HG03457 (cell line): ENCODE measurements at regions not wholly inside any gene's neighbourhood (a gene's known extent, or its start where the extent isn't known, plus 50 kb on each side); places are given as distances from the start of the nearest gene placed in this dataset.

ENCODE experiments used
- ATAC-seq: cut with Tn5 transposase; IDR thresholded peaks from one replicate; pipeline ENCODE4 v1.9.1; 2021; ENCODE audit warnings: moderate number of reproducible peaks; ENCODE audit not compliant: unreplicated experiment

DNA sequence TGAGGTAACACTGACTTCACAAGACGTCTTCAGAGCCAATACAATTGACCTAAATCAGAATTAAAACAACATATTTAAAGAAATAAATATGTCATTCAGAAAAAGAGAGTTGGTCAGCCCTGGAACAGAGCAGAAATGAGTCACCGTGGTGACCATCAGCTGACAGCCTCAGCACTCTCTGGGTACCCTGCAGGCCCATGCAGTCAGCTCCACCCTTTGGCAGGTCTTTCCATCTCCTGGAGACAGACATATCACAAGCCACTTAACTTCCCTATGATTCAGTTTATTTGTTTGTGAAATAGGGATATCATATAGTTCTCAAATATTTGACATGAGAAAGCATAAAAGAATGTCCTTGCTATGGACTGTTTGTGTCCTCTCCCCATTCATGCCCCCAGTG, 151.6 kb upstream of the MEF2C start:
- ATAC-seq = no peak

DNA sequence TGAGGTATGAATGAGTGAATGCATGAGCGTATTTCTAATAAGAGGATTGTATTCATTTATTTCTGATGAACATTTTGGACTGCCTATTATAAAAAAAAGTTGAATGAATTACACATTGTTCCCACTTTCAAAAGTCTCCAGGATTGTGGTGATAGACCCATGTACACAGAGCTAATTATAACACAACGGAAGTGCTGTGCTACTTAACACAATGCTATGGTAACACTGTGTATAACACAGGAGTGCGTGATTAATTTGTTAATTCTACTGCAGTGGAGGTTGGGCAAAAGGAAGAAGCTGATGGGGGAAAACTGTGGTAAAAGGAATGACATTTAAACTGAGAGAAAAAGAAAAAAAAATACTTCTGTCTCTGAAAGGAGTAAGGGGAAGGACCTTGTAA, 147.8 kb upstream of the MEF2C start:
- ATAC-seq = no peak

DNA sequence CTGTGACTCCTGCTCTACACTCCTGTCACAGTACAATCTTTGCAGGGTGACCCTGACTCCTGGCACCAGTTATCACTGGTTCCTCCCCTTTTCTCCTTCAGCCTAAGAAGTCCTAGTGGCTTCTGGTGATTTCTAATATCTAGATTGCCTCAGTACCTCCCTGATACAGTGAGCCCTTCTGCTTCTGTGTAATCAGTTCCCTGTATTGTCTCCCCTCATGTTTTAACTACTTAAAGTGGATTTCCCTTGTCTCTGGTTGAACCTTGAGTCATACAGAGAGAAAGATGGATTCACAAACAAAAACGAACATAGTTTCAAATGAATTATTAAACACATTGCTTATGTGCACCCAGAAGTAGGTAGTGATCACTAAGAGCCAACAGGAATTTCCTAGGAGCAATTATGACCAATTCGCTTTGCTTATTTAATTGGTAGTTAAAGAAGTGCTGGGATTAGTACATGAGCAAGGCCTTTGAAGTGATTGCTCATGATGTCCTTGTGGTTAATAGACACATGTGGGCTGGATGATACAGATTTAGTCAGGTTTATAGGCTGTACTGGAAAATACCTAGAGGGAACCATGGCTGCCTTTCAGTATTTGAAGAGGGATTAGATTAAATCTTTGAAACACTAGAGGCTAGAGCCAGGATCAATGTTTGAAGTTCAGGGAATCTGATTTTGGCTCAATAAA, 145.8 kb upstream of the MEF2C start:
- no peak for ATAC-seq

DNA sequence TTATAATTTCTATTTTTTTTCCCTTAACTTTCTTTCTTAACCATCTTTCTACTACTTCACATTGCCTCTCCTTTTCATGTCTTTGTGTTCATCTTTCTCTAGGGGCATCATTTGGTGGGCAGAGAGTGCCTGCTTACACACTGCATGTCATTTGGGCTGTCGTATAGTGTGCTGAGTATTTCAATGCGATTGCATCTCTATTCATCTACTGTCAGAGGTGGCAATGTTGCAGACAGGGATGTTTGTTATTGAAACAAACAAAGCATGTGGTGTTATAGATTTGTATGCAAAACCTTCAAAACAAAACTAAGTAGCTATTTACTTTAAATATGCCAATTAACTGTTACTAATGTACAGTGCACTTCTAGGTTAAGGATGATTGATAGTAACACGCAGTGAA, 141.1 kb upstream of the MEF2C start:
- ATAC-seq = no peak

DNA sequence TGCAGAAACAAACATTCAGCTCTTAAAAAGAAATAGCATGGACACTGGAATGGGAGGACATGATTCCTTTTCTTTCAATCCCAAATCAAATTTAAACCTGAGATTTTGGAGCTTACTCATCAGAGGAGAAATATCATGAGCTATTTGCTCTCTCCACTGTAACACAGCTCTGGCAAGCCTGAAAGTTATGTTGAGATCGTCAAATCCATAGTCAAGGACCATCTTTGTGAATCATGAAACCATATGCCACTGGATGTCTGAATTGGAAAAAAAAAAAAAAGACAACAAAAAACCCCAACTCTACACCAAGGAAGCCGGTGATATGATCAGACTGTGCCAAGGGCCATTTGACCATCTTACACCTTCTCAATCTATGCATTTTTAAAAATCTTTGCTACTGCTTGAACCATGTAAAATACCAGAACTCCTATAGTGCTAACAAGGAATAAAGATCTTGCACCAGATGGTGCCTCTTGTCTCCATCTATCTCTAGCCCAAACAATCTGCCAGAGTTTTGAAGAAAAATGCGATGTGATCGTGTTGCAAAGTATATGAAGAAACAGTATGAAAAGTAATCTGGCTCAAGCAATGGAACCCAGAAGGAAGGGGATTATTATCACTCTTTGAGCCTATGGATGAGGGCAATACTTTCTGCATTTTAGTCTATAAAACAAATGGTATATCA, 138.1 kb upstream of the MEF2C start:
- ATAC-seq = no peak

DNA sequence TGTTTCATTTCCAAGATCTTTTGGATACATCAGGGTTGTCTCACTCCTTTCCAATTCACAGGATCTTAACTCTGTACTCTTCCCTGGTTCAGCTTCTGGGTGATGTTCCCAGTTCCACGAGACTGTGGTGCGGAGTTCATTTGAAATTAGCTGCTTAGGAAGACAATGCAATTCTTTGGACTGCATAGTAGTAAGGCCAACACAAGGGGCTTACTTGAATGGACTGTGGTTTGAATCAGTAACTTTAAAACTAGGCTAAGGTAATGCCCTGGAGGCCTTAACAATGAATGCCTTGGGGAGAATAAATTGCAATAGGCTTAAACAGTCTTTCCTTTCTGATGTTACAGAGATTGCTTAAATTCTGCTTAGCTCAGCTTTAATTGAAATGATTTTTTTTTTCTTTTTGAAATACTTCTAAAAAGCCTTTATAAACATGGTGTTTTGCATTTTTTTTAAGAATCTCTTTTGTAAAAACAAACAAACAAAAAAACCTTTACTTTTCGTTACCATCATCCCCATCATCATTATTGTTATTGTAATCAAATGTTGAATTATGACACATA, 133.8 kb upstream of the MEF2C start:
- ATAC-seq = no peak

DNA sequence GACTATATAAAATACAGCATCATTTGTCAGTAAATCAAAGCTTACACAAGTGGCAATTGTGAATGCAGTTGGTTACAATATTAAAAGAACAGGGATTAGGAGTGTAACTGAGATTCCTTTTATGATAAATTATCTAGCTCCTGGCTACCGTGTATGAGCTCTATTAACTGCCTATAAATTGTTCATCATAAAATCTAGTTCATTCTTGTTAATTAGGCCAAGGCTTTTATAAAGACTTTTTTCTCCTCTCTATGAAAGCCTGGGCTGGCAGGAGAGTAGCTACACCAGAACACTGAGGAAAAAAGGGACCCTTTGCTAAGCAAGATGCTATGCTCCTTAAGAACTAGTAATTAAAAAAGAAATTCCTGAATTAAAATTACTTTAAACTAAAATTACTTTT, 132.4 kb upstream of the MEF2C start:
- ATAC-seq = no peak

DNA sequence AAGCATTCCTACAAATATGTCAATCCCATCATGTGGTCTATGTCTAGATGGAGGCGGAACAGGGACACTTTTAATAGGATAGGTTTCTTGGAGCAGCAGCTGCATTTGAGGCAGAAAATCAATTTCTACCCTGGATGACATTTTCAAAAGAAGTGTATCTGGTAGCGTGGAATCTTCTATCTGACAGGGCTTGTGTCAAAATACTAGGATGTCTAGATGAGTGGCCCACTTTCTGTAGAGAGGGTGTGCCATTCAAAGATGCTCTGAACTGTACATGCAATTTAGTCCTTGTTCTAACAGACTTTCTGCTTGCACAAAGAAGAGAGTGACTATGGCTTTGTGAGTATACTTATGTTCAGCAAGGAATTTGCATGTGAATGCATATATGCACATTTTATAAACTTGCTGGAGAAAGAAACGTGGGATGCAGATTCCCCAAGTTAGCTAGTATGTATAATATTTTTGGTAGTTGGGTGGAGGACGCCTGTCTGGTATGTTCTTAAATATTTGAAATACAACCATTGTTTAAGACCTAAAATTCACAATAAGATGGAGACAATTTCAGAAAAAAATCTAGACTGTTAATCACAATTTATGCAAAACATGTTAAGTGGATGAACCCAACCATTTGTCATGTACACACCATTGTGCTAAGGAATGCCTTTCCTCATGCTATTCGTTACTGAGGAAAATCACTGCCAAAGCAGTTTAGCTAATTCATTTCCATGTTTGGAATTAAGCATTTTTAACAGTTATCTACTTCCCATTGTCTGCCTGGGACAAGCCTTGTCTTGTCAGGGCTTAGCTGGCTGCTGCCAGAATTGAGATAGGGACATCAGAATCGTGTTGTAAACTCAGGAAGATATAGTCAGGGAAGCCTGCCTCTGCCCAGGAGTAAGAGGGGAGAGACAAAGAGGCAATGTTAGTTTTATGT, 129.1 kb upstream of the MEF2C start:
- ATAC-seq = no peak

DNA sequence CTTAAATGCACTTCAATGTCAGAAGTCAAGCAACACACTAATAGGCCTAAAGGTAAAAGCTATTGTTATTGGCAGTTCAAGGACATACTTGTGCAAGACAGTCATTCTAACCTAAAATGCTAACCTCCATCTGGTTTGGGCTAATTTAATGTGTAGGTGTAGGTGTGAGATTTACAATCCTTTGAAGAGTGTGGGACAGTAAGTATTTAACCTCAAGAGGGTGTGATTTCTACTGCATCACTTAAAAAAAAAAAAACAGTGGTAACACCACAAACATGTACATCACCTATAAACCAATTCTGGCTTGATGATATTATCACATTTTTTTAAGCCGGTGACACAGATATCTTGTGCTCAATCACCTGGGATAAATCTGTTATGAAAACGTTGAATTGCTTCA, 127.5 kb upstream of the MEF2C start:
- no peak for ATAC-seq

DNA sequence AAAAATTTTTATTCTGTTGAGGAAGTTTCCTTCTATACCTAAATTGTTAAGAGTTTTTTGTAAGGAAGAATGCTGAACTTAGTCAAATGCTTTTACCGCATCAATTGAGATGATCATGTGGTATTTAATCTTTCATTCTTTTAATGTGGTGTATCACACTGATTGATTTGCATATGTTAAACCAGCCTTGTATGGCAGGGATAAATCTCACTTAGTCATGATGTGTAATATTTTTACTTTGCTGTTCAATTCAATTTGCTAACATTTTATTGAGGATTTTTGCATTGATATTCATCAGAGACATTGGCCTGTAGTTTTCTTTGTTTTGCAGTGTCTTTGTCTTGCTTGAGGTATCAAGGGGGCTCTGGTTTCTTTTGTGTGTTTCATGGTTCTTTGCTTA, 125.3 kb upstream of the MEF2C start:
- no peak for ATAC-seq

DNA sequence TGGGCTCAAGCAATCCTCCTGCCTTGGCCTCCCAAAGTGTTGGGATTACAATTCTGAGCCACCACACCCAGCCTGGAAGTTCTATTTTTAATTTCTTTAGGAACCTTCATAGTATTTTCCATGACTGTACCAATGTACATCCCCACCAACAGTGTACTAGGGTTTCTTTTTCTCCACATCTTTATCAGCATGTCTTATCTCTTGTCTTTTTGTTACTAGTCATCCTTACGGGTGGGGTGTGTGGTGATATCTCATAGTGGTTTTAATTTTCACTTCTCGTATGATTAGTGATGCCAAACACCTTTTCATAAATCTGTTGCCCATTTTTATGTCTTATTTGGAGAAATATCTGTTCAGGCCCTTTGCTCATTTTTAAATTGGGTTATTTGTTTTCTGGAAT, 123.0 kb upstream of the MEF2C start:
- no peak for ATAC-seq

DNA sequence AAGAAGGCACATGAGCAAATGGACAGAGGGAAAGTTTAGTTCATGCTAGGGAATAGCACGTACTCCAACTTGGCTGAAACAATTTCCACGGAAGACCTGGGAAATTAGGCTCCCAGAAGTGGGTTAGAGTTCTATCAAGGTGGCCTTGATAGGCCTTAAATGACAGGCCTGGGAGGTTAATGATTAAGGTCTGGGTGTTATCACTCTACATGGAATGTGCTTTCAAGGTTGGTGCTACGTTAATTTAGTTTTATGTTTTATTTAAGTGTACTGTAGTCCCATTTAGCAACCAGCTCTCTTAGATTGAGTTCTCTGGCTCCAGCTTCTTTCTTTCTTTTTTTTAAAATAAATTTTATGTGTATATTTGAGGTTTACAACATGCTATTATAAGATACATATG, 121.4 kb upstream of the MEF2C start:
- ATAC-seq = no peak

DNA sequence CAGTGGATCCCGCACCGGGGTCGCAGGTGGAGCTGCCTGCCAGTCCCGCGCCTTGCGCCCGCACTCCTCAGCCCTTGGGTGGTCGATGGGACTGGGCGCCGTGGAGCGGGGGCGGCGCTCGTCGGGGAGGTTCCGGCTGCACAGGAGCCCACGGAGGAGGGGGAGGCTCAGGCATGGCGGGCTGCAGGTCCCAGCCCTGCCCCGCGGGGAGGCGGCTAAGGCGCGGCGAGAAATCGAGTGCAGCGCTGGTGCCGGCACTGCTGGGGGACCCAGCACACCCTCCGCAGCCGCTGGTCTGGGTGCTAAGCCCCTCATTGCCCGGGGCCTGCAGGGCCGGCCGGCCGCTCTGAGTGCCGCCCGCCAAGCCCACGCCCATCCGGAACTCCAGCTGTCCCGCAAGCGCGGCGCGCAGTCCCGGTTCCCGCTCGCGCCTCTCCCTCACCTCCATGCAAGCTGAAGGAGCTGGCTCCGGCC, 120.6 kb upstream of the MEF2C start:
- no peak for ATAC-seq

DNA sequence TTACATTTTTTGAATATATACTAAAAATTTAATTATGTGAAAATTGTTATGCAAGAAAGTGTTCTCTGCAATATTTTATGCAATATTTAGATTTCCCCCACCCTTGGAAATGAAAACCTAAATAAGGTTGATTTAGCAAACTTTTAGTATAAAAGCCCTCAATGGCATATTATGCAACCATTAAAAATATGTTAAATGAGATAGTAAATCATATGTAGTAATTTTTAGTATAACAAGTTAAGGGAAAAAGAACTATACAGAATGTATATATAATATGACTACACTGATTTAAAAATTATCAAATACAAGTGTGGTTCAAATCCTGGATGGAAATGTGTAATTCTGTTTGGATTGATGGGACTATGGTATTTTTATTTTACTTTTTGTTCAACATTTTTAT, 116.9 kb upstream of the MEF2C start:
- no peak for ATAC-seq

DNA sequence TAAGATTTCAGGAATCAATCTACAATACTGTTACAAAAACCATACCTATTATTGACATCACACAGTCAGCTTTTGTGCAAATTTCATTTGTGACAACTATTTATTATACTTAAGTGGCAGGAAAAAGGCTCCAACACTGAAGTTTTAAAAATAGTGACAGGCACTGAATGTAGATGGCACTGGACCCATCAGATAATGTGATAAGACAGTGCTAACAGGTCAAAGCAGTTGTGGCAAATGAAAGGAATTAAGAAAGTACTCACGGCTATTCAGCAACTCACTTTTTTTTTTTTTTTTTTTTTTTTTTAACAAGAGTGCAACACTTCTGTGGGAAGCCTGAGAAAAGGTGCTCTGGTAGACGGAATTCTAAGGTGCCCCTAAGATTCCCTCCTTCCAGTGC, 115.0 kb upstream of the MEF2C start:
- ATAC-seq = no peak

DNA sequence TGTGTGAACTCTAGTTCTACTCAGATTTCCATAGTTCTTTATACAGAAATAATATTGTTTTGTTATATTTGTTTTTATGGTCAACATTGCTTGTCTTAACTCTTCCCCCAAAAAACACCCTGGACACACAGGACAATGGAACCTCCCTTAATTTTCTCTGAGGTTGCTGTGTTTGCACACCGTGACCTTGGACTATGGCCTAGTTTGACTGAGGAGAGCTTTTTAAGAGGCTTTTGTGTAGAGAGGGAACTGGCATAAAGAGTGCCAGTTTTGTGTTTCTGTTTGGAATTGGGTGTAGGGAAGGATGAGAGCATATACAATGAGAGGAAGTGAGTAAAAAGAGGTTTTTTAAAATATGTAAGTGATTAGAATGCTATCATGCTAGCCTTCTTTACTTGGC, 101.1 kb upstream of the MEF2C start:
- no peak for ATAC-seq

DNA sequence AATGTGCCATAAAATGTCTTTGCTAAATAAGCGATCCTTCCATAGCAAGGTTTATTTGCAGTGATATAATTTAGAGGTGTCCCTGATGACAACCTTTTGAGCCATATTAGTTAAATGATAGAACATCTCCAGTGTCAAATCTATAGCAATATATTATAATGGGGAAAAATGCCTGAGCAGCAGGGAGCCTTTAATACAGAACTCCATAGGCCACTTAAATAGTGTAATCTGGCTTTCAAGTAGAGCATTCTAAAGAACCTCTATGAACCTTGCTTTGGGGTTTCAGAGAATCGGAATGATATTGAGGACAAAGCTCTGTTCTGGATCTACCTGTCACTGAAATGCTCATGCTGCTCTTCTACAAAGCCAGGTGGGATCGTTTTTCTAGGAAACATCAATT, 96.7 kb upstream of the MEF2C start:
- no peak for ATAC-seq

DNA sequence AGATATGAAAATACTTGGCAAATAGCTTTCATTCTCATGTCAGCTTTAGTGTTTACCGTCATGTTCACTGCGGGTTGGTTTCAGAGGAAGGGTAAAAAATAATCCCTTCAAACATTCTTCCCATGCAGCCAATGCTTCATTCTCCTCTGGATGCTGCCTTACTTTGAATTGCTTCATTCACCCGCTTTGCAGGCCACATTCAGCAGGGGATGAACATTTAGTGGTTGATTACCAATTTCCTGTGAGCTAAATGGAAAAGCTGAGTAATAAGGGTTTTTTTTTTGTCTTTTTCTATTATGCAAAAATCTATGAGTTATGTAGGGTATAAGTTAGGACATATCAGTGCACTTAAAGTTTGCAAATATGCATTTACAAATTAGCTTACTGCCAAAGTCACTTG, 96.3 kb upstream of the MEF2C start:
- peak; percentile 57 for ATAC-seq

DNA sequence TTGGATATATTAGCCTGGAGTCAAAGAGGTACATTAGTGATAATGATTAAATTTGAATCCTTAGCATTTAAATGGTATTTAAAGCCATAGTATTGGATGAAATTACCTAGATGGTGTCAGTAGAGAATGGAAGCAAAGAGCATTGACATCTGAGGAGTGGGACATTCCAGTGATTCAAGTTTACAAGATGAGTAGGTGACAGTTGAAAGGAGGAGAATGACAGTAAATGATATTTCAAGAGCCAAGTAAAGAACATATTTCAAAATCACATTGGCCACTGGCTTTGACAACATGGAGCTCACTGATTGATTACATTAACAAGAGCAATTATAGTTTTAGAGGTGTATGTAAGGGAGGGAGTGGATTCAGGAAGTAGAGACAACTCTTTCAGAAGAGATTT, 93.9 kb upstream of the MEF2C start:
- no peak for ATAC-seq

DNA sequence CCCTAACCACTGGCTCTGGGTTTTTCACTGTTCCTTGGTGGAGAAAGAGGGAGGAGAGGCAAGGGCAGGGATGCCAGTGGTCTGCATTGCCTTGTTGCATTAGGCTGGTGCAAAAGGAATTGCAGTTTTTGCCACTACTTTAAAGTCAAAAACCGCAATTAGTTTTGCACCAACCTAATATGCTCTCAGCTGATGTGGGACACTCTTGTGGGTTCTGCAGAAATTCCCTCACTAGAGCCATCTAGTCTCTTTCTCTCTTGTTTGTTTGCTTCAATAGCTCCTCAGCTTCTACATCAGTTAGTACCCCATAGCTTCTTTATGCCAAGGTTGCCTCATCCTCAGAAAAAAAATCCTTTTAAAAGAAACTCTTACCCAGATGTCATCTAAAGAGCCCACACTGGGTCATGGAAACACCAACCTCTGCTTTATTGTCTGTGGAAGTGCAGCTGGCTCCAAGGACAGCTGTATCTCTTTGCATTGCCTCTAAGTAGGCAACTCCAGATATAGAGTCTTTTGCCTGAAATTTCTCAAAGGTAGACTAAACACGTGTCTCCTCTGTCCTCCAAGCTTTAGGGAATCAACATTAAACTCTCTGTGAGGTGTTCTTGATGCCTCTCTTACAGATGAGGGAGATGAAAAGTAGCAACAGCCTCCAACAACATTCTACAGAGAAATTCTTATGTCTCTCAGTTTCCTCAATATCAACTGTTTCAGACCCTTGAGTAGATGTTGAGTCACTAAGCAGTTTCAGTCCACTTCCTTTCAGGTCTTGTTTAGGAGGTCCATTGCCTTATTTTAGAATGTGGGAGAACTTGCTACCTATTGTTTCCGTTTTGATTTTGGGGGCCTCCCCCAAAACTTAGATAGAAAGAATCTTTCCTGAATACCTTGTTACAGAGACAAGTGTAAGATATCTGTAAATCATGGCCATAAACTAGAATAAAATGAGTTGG, 84.9 kb upstream of the MEF2C start:
- no peak for ATAC-seq
